ENCODE measurements at regions not wholly inside any gene's neighbourhood (a gene's known extent, or its start where the extent isn't known, plus 50 kb on each side); places are given as distances from the start of the nearest gene placed in this dataset.
"Not testable (repeated sequence)": the region's sequence is repeated elsewhere in the genome, so short reads cannot be mapped to it uniquely, and the experiment has no call there.

DNA sequence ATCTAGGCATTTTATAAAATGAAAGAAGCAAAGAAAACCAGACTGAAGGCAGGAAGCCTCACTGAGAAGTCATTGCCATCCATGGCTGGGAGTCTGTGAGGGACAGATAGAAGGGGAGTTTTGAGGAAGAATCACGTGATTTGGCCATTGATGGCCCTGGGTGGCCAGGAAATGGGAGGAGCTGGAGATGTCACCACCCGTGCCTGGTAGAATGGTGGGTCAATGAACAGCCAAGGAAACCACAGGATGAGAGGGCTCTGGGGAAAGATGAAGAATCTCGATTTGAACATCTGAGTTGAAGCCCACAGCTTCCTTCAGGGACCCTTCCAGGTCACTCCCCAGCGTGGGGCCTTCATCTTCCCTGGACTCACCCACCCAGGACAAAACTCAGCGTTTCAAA, 103.3 kb upstream of the CHST15 start:
- no peaks in the 10 kb centered on the region for H3K27me3 ChIP-seq (ENCODE audit: control insufficient read depth, insufficient read depth, low read length)
- TF ChIP-seq, protein P1, sequence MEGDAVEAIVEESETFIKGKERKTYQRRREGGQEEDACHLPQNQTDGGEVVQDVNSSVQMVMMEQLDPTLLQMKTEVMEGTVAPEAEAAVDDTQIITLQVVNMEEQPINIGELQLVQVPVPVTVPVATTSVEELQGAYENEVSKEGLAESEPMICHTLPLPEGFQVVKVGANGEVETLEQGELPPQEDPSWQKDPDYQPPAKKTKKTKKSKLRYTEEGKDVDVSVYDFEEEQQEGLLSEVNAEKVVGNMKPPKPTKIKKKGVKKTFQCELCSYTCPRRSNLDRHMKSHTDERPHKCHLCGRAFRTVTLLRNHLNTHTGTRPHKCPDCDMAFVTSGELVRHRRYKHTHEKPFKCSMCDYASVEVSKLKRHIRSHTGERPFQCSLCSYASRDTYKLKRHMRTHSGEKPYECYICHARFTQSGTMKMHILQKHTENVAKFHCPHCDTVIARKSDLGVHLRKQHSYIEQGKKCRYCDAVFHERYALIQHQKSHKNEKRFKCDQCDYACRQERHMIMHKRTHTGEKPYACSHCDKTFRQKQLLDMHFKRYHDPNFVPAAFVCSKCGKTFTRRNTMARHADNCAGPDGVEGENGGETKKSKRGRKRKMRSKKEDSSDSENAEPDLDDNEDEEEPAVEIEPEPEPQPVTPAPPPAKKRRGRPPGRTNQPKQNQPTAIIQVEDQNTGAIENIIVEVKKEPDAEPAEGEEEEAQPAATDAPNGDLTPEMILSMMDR (IDR thresholded peaks at IDR 0.05; ENCODE audit: insufficient read depth, low read length, poor library complexity, severe bottlenecking) = no peak

DNA sequence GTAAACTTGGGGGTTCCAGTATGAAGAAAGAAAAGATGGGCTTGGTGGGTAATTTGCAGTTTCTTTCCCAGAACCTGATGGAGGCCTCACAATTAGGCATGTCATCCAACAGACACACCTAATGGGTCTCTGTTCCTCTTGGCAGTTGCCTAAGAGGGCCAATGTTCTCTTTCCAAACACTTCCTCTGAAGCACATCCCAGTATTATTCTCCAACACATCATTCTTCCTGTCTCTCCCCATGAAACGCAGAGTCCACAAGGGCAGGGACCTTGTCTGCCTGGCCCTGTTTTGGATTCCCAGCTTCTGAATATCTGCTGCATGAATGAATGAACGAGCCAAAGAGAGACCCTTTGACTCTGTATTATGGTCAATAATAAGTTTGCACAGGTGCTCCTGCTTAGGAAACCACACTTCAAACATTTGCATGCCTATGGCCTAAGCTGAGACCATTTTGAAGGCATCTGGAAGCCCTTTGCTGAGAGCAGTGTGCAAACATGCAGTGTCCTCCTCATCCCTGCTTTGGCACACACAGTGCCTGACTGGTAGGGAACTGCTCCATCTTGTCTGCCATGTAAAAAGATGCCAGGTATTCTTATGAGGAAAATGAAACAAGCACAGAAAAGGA, 100.9 kb upstream of the CHST15 start:
- Histone ChIP-seq H3K36me3 (ENCODE audit: control insufficient read depth, insufficient read depth, low read length) (no peaks in the 10 kb centered on the region), H3K4me3 (ENCODE audit: low read depth, low read length) (no peak overlapping the region), H3K27me3 (ENCODE audit: control insufficient read depth, insufficient read depth, low read length) (no peaks in the 10 kb centered on the region)
- TF ChIP-seq, protein P1 (IDR thresholded peaks at IDR 0.05; ENCODE audit: insufficient read depth, low read length, poor library complexity, severe bottlenecking) = no peak
- DNase-seq (ENCODE audit: low read depth) = no peak

More for the DNA sequence above, 103.3 kb upstream of the CHST15 start:
- no peak overlapping the region for H3K4me3 ChIP-seq (ENCODE audit: low read depth, low read length)
- no peak for DNase-seq (ENCODE audit: low read depth)
- H3K36me3 ChIP-seq (ENCODE audit: control insufficient read depth, insufficient read depth, low read length) = no peaks in the 10 kb centered on the region

DNA sequence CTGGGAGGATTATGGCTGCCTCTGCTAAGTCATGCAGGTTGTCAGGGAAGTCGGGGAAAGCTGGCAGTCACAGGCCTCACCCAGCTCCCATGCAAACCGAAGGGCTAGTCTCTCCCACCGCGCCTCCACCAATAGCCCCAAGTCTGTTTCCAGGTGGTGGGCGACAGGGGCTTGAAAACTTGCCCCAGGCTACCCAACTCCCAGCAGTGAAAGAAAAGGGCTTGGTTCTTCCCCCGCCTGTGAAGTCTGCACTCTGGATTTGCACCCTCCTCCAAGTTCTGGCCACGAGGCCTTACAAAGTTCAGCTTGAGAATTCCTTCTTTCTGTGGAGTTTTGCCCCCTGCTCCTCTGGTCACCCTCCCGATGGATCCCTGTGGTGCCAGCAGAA, 99.9 kb upstream of the CHST15 start:
- no peak for DNase-seq (ENCODE audit: low read depth)
- TF ChIP-seq, protein P1 (IDR thresholded peaks at IDR 0.05; ENCODE audit: insufficient read depth, low read length, poor library complexity, severe bottlenecking) = no peak
- Histone ChIP-seq H3K4me3 (ENCODE audit: low read depth, low read length) (no peak overlapping the region), H3K36me3 (ENCODE audit: control insufficient read depth, insufficient read depth, low read length) (no peaks in the 10 kb centered on the region), H3K27me3 (ENCODE audit: control insufficient read depth, insufficient read depth, low read length) (no peaks in the 10 kb centered on the region)

DNA sequence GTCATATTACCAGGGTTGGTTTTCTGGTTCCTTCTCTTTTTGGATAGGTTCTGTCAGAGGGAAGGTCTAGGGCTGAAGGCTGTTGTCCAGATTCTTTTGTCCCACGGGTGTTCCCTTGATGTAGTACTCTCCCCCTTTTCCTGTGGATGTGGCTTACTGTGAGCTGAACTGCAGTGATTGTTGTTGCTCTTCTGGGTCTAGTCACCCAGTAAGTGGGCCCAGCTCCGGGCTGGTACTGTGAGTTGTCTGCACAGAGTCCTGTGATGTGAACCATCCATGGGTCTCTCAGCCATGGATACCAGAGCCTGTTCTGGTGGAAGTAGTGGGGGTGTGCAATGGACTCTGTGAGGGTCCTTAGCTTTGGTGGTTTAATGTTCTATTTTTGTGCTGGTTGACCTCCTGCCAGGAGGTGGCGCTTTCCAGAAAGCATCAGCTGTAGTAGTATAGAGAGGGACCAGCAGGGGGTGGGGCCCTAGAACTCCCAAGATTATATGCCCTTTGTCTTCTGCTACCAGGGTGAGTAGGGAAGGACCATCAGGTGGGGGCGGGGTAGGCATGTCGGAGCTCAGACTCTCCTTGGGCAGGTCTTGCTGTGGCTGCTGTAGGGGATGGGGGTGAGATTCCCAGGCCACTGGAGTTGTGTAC, 99.4 kb upstream of the CHST15 start:
- not testable (repeated sequence) for H3K36me3 ChIP-seq (ENCODE audit: control insufficient read depth, insufficient read depth, low read length); H3K27me3 ChIP-seq (ENCODE audit: control insufficient read depth, insufficient read depth, low read length); DNase-seq (ENCODE audit: low read depth); H3K4me3 ChIP-seq (ENCODE audit: low read depth, low read length)
- TF ChIP-seq, protein P1 (IDR thresholded peaks at IDR 0.05; ENCODE audit: insufficient read depth, low read length, poor library complexity, severe bottlenecking) = peak; percentile 7

DNA sequence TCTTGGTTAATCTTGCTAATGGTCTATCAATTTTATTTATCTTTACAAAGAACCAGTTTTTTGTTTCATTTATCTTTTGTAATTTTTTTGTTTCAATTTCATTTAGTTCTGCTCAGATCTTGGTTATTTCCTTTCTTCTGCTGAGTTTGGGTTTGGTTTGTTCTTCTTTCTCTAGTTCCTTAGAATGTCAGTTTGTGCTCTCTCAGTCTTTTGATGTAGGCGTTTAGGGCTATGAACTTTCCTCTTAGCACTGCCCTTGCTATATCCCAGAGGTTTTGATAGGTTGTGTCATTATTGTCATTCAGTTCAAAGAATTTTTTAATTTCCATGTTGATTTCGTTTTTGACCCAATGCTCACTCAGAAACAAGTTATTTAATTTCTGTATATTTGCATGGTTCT, 97.1 kb upstream of the CHST15 start:
- H3K36me3 ChIP-seq (ENCODE audit: control insufficient read depth, insufficient read depth, low read length); H3K27me3 ChIP-seq (ENCODE audit: control insufficient read depth, insufficient read depth, low read length); DNase-seq (ENCODE audit: low read depth); H3K4me3 ChIP-seq (ENCODE audit: low read depth, low read length): not testable (repeated sequence)

DNA sequence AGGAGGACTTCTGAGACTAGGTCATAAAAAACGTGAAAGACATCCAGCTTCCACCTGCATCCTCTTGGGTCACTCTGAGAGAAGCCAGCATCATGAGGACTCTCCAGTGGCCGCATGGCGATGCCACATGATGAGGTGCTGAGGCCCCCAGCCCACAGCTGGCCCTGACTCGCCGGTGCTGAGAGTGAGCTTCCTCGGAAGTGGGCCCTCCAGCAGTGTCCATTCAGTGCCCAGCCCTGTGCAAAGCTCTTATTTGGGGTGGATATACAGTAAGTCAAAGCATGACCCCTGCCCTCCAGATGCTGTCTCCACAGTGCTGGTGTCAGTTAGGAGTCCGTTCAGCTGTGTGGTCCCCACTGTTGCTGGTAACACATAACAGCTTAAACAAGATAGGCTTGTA, 93.6 kb upstream of the CHST15 start:
- Histone ChIP-seq H3K4me3 (ENCODE audit: low read depth, low read length) (no peak overlapping the region), H3K27me3 (ENCODE audit: control insufficient read depth, insufficient read depth, low read length) (no peaks in the 10 kb centered on the region), H3K36me3 (ENCODE audit: control insufficient read depth, insufficient read depth, low read length) (no peaks in the 10 kb centered on the region)
- TF ChIP-seq, protein P1 (IDR thresholded peaks at IDR 0.05; ENCODE audit: insufficient read depth, low read length, poor library complexity, severe bottlenecking) = no peak
- no peak for DNase-seq (ENCODE audit: low read depth)

Data from kidney epithelial cell (primary cell).